GM21528 (cell line): ENCODE measurements at regions not wholly inside any gene's neighbourhood (a gene's known extent, or its start where the extent isn't known, plus 50 kb on each side); places are given as distances from the start of the nearest gene placed in this dataset.
A peak's percentile ranks its signal among the peaks of the same experiment; 100 is the strongest.
"Not testable (repeated sequence)": the region's sequence is repeated elsewhere in the genome, so short reads cannot be mapped to it uniquely, and the experiment has no call there.

Experiments used
- ATAC-seq: cut with Tn5 transposase; IDR thresholded peaks from one replicate; pipeline ENCODE4 v1.9.1; 2021; ENCODE audit warnings: mild to moderate bottlenecking, moderate library complexity; ENCODE audit not compliant: unreplicated experiment, low FRiP score

DNA sequence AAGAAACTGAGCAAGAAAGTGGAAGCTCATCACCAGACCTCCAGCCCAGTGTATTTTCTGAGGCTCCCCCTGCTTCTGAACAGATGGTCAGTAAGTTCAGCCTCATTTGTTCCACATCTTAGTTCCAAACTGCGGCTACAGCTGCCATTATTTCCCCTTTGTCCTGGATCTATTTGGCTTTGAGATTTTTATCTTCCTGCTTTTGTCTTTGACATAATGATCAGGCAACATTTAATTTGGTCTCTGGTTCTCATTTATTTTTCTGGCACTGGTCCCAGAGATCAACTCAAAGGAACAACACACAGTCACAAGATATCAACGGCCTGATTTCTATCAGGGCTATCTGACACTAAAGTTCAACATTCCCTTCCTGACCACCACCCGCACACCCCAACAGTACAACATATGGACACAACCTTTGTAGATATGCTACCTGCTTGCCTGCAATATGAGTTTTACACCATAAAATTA lies 137.5 kb downstream of the FAM76B start:
- no peak for ATAC-seq

GRCh38 chr11:95650276-95650675 lies 139.3 kb downstream of the FAM76B start:
- no peak for ATAC-seq

- ATAC-seq: no peak
Measured at GRCh38 chr11:95647871-95648270, 141.7 kb downstream of the FAM76B start.

DNA sequence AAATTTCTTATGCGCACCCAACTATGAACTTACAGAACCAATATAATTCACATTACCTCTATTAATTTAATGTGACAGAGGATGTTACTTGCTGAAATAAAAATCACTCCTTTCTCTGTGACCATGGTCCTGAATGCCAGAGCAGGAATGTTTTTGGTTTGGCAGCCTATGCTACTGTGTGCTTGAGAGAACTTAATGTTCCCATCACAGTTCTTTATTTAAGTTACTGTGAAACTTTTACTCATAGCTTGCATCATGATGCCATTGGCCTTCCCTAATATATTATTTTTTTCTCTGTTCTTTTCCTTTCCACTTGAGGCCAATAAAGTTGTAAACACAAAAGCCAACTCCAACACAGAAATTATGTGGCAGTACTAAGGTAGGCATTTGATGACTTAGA lies 142.2 kb downstream of the FAM76B start:
- no peak for ATAC-seq

DNA sequence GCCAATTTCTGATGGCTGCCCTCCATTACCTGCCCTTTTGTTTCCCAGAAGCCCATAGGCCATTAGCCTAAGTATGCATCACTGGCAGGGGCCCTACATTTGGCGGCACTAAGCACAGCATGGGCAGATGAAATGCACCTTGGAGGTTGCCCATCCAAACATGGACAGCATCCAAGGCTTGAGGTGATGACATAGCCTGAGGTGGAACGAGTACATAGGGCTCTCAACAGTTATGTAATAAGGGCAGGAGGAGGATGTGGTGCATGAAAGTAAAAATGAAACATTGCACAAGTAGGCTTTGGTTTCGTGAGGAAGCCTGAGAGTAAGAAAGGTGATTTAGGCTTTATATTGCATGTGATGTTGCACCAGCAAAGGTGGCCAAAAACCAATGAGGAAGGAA lies 148.1 kb downstream of the FAM76B start:
- ATAC-seq: peak; percentile 99

DNA sequence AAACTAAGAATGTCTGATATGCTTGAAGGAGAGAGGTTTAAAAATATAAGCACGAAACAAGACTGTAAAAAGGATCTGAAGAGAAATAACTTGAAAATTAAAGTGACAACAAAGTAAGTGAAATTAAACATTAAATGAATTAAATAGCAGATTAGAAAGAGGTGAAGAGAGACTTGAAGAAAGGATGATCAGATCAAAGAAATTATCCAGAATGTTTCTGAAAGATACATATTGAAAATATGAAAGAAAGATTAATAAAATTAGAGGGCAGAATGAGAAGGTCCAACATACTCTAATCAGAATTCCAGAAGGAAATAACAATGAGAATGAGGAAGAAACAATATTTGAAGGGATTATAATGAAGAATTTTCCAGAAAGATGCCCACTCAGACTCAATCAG lies 151.1 kb downstream of the FAM76B start:
- ATAC-seq: no peak

GRCh38 chr11:95625164-95625900 lies 164.2 kb downstream of the FAM76B start:
- ATAC-seq: no peak

DNA sequence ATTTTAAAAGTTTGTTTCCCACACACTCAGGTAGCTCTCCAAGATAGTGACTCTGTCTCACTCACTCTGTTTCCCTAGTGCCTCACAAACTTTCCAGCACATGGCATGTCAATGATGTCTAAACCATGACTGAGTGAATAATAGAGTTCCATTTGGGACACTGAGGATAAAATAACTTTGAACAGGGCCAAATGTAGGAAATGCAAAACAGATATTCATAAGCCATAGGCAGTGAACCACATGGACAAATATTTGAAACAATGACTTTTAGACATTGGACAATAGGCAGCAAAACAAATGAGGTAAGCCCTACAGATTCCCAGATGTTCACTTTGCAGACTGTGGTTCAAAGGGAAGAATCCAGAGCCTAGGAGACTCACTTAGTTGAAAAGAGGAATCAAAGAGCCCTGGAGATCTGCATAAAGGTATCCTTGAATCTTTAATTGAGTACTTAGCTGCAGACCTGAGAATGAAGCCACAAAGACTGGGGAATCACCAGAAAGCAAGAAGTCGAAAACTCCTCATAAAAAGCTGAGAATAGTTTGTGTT lies 173.3 kb downstream of the FAM76B start:
- no peak for ATAC-seq

DNA sequence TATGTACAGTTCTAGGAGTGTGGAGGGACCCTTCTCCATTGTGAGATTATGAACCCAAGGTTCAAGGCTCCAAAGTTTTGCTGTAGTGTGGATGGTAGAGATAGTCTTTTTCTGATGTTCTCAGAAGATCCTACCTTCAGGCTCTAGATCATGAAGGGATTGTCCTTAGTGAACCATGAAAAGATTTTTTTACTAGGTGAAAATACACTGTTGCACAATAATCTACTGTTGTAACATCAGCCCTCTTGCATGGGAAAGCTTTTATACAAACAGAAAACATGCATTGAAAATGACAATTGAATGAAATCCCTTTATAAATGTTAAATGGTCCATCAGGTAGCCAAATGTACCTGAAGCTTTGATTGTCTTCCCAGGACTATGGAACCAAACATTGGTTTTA lies 177.8 kb downstream of the FAM76B start:
- ATAC-seq: no peak

DNA sequence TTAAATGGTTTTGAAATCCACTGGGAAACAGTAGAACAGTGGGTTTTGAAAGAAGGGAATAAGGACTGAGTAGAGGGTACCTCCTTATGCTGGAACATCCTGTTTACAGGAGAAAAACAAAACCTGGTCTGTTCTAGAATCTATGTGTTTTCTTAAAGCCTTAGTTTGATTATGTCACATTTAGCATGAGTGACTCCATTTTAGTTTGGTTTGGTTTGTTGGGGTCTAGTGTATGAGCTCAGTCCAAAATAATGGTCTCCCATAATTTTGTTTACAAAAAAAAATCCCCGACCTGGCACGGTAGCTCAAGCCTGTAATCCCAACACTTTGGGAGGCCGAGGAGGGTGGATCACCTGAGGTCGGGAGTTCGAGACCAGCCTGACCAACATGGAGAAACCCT lies 179.4 kb downstream of the FAM76B start:
- ATAC-seq: not testable (repeated sequence)

- ATAC-seq: no peak
Measured at GRCh38 chr11:95608093-95608492, 181.5 kb downstream of the FAM76B start.

DNA sequence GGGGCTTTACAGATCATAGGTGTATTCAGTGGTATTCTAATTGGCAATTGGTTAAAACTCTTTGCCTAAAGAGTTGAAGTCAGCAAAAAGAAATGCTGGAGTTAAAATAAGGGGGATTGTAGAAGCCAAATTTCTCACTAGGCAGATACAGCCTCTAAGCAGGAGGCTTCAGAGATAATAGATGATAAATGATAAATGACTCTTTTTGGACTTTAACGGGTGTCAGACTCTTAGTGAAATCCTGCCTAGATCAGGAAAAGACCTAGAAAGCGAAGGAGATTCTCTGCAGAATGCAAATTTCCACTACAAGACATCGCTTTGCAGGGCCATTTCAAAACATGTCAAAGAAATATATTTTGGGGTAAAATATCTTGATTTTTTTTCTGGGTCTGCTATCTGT lies 182.8 kb downstream of the FAM76B start:
- no peak for ATAC-seq

DNA sequence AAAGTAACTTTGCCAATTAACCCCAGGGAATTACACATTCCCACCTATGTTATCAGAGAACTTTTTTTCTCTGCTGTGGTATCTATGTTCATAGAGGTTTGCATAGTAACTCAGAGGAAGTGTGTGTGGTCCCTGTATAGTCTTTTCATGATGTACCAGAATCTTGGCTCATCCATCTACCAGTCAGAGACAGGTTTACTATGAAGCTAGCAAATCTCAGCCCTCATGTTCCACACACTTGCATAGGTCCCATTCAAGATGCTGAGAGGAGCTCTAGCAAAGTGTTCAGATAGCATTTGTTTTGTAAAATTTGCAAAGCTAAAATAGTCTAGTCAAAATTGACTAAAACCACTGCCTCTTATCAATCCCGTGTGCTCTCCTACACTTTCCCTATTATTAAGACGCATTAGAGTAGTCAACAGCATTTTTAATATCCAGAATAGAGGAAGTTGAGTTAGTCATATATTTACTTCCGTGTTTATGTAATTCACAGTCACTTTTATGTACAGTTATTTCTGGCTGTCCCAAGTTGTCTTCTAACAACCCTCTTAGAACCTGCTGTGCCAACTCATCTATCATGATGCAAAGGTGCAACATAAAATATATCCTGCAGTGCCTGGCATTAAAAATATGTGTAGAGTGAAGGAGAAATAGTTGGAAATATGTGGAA lies 184.2 kb downstream of the FAM76B start:
- ATAC-seq: no peak

- no peak for ATAC-seq
Measured at GRCh38 chr11:95599959-95600586, 189.5 kb downstream of the FAM76B start.

DNA sequence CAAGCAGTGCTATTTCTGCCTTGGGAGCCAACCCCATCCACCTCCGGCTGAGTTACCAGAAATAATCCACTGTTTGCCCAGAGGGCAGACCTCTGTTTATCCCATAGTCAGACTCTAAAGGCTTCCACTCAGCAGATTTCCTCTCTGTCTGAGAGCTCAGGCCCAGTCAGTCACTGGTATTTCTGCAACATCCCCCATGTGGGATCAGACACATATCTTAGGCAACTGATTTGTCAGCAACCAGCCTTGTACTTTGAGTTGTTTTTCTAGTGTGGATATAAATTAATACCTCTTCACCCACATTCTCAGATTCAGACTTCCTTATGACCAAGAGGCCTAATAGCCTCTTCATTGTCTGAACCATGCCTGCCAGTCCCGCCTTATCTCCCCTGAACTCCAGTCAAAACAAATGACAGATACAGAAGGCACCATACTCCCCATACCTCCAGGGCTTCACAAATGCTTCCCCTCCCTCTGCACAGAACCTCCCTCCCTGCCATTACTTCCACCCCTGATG lies 193.6 kb downstream of the FAM76B start:
- no peak for ATAC-seq

- ATAC-seq: no peak
Measured at GRCh38 chr11:95595541-95595940, 194.0 kb downstream of the FAM76B start.

GRCh38 chr11:95593111-95593510 lies 196.5 kb downstream of the FAM76B start:
- no peak for ATAC-seq

- no peak for ATAC-seq
Measured at GRCh38 chr11:95592471-95592870, 197.1 kb downstream of the FAM76B start.

DNA sequence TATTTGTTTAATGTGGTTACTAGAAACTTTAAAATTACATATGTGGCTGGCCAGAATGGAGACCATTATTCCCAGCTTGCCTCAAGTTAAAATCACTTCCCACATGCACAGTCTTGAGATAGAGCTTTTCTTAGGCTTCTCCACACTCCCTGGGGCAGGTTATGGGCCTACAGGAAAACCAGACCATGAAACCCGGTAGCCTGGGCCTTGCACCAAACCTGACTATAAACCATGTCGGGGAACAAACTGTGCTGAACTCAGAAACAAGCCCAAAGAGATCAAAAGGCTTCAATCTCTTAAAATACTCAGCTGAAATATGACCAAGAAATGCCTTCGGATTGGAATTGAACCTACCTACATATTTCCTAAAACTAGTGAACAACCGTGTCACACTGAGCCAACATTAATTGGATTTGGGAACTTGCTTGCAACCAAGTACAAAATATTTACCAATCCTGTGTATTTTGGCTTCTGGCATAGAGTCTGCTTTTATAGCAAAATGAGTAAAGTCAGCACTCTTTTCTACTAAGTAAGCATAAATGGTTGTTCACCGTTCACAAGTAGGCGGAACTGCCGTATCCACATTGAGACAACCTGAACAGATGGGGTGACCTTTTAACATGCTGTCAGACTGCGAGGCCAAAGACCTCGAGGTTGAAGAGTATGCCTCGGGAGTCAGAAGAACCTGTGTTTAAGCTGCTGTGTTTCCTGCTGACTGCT lies 199.5 kb downstream of the FAM76B start:
- ATAC-seq: no peak

- ATAC-seq: no peak
Measured at GRCh38 chr11:95588821-95589220, 200.8 kb downstream of the FAM76B start.

DNA sequence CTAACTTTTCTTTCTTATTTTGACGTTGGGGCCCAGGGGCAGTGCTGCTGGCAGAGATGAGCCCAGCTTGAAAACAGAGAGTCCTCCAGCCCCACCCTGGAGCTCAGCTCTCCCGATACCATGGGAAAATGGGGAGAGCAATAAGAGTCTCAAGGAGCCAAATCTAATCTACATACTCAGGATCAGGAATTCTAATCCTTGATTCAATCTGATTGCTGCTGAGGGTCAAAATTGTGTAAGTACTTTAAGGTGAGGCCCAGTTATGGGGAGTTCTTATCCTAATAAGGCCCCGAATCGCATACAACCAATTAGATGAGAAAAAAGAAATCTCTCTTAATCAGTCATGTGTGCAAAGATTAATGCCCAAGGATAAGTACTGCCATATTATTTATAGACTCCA lies 202.9 kb downstream of the FAM76B start:
- ATAC-seq: no peak
